CD4-positive, CD25-positive, alpha-beta regulatory T cell (primary cell): ENCODE measurements at regions not wholly inside any gene's neighbourhood (a gene's known extent, or its start where the extent isn't known, plus 50 kb on each side); places are given as distances from the start of the nearest gene placed in this dataset.

Source experiments
- ATAC-seq, 2 donors: fragments of 150-1000 bp; cut with Tn5 transposase; one replicate each; pipeline ENCODE4 v1.10.0; 2021; ENCODE audit warnings: low read depth in 2 of 2, moderate number of reproducible peaks in 2 of 2, moderate library complexity in 1 of 2
- DNase-seq, 3 donors: peaks; one replicate each; pipeline versions ENCODE4 v3.0.0 to v3.0.0-alpha.2; 2012 to 2022; ENCODE audit warnings: mixed read lengths in 1 of 3
- H3K27ac ChIP-seq: one replicate; pipeline ENCODE4 v1.7.0; 2013; ENCODE audit warnings: mild to moderate bottlenecking, low read length; ENCODE audit not compliant: insufficient read depth, poor library complexity, severe bottlenecking
- H3K27me3 ChIP-seq: one replicate; pipeline ENCODE4 v1.7.0; 2013; ENCODE audit warnings: low read length; ENCODE audit not compliant: control insufficient read depth, insufficient read depth
- H3K36me3 ChIP-seq: one replicate; pipeline ENCODE4 v1.7.0; 2013; ENCODE audit warnings: mild to moderate bottlenecking, low read length, moderate library complexity; ENCODE audit not compliant: control insufficient read depth, insufficient read depth
- H3K4me1 ChIP-seq: 2 replicates; pipeline ENCODE4 v1.7.0; 2013; ENCODE audit warnings: mild to moderate bottlenecking, low read length; ENCODE audit not compliant: insufficient read depth, control insufficient read depth, poor library complexity, severe bottlenecking
- H3K4me3 ChIP-seq: one replicate; pipeline ENCODE4 v1.7.0; 2013; ENCODE audit warnings: low read depth, mild to moderate bottlenecking, low read length, moderate library complexity
- H3K9me3 ChIP-seq, 2 experiments: 1 replicate in 1 of 2; 2 replicates in 1 of 2; pipeline ENCODE4 v1.7.0; 2013; ENCODE audit warnings: low read length in 2 of 2, mild to moderate bottlenecking in 1 of 2, moderate library complexity in 1 of 2; ENCODE audit not compliant: control insufficient read depth in 2 of 2
- H3K27ac Mint-ChIP-seq, 3 donors: one replicate each; pipeline ENCODE4 v1.8.0; 2020 to 2022; ENCODE audit warnings: mild to moderate bottlenecking in 3 of 3, mixed read lengths in 3 of 3, moderate library complexity in 2 of 3
- H3K27me3 Mint-ChIP-seq: one replicate; pipeline ENCODE4 v1.8.0; 2022; ENCODE audit warnings: mild to moderate bottlenecking, mixed read lengths
- H3K36me3 Mint-ChIP-seq: one replicate; pipeline ENCODE4 v1.8.0; 2020; ENCODE audit warnings: mixed read lengths
- H3K4me1 Mint-ChIP-seq, 4 donors: one replicate each; pipeline ENCODE4 v1.8.0; 2020 to 2022; ENCODE audit warnings: mixed read lengths in 4 of 4, mild to moderate bottlenecking in 1 of 4
- H3K4me3 Mint-ChIP-seq, 4 donors: one replicate each; pipeline ENCODE4 v1.8.0; 2020 to 2022; ENCODE audit warnings: mild to moderate bottlenecking in 4 of 4, mixed read lengths in 4 of 4, moderate library complexity in 3 of 4
- H3K9me3 Mint-ChIP-seq, 7 donors: one replicate each; pipeline ENCODE4 v1.8.0; 2020 to 2022; ENCODE audit warnings: mixed read lengths in 7 of 7, mild to moderate bottlenecking in 3 of 7, moderate library complexity in 2 of 7

- no peak overlapping the region for H3K4me3 Mint-ChIP-seq
Measured at GRCh38 chr14:34030864-34031263, 80.0 kb upstream of the EGLN3 start.

GRCh38 chr14:34029921-34030334 is 79.1 kb upstream of the EGLN3 start:
- no peaks in the 10 kb centered on the region for H3K36me3 Mint-ChIP-seq
- no peaks in the 10 kb centered on the region for H3K9me3 ChIP-seq
- no peak overlapping the region for H3K4me3 Mint-ChIP-seq
- no peak overlapping the region for H3K4me3 ChIP-seq
- H3K27me3 Mint-ChIP-seq = peaks cover under 1% of the 10 kb centered on the region
- H3K27ac ChIP-seq = no peak overlapping the region
- ATAC-seq (no peak), DNase-seq (no peak)
- no peaks in the 10 kb centered on the region for H3K27me3 ChIP-seq
- H3K9me3 Mint-ChIP-seq = peaks cover 0 to 4% (median 2%) of the 10 kb centered on the region in 7 donors
- no peaks in the 10 kb centered on the region for H3K4me1 ChIP-seq
- H3K4me1 Mint-ChIP-seq = no peaks in the 10 kb centered on the region
- H3K36me3 ChIP-seq = no peaks in the 10 kb centered on the region
- H3K27ac Mint-ChIP-seq = no peak overlapping the region

More at GRCh38 chr14:34030864-34031263, 80.0 kb upstream of the EGLN3 start:
- DNase-seq (no peak), ATAC-seq (no peak)
- H3K27me3 ChIP-seq = no peaks in the 10 kb centered on the region
- Mint-ChIP-seq H3K27ac (no peak overlapping the region), H3K4me1 (no peaks in the 10 kb centered on the region), H3K36me3 (no peaks in the 10 kb centered on the region), H3K9me3 (peaks cover 0 to 4% (median 2%) of the 10 kb centered on the region in 7 donors), H3K27me3 (no peaks in the 10 kb centered on the region)
- no peak overlapping the region for H3K27ac ChIP-seq
- H3K36me3 ChIP-seq = no peaks in the 10 kb centered on the region
- H3K4me1 ChIP-seq = no peaks in the 10 kb centered on the region
- H3K9me3 ChIP-seq = no peaks in the 10 kb centered on the region
- no peak overlapping the region for H3K4me3 ChIP-seq

- Histone ChIP-seq H3K27me3 (no peaks in the 10 kb centered on the region), H3K27ac (no peak overlapping the region), H3K4me3 (no peak overlapping the region), H3K9me3 (no peaks in the 10 kb centered on the region), H3K4me1 (no peaks in the 10 kb centered on the region), H3K36me3 (no peaks in the 10 kb centered on the region)
- H3K27me3 Mint-ChIP-seq = peaks cover 7% of the 10 kb centered on the region
- H3K4me1 Mint-ChIP-seq = no peaks in the 10 kb centered on the region
- no peaks in the 10 kb centered on the region for H3K36me3 Mint-ChIP-seq
- no peak overlapping the region for H3K4me3 Mint-ChIP-seq
- no peak for DNase-seq
- H3K27ac Mint-ChIP-seq = no peak overlapping the region
- H3K9me3 Mint-ChIP-seq = peaks cover 0 to 3% (median 0%) of the 10 kb centered on the region in 7 donors
- no peak for ATAC-seq
Measured at GRCh38 chr14:34027990-34028495, 77.2 kb upstream of the EGLN3 start.

- Histone ChIP-seq H3K9me3 (no peaks in the 10 kb centered on the region), H3K36me3 (no peaks in the 10 kb centered on the region), H3K27ac (no peak overlapping the region), H3K4me3 (no peak overlapping the region), H3K27me3 (no peaks in the 10 kb centered on the region), H3K4me1 (no peaks in the 10 kb centered on the region)
- Mint-ChIP-seq H3K36me3 (no peaks in the 10 kb centered on the region), H3K4me1 (no peaks in the 10 kb centered on the region), H3K27me3 (peaks cover 7% of the 10 kb centered on the region), H3K9me3 (peaks cover 0 to 3% (median 0%) of the 10 kb centered on the region in 7 donors), H3K27ac (no peak overlapping the region), H3K4me3 (no peak overlapping the region)
- DNase-seq = no peak
- no peak for ATAC-seq
Measured at GRCh38 chr14:34027130-34027989, 76.5 kb upstream of the EGLN3 start.

- no peak overlapping the region for H3K4me3 ChIP-seq
- H3K27ac Mint-ChIP-seq = no peak overlapping the region
- H3K36me3 ChIP-seq = no peaks in the 10 kb centered on the region
- ATAC-seq = no peak
- H3K27me3 Mint-ChIP-seq = peaks cover 10% of the 10 kb centered on the region
- no peak for DNase-seq
- H3K4me3 Mint-ChIP-seq = no peak overlapping the region
- H3K36me3 Mint-ChIP-seq = no peaks in the 10 kb centered on the region
- no peaks in the 10 kb centered on the region for H3K9me3 ChIP-seq
- H3K4me1 Mint-ChIP-seq = no peaks in the 10 kb centered on the region
- no peaks in the 10 kb centered on the region for H3K4me1 ChIP-seq
- no peak overlapping the region for H3K27ac ChIP-seq
- H3K27me3 ChIP-seq = no peaks in the 10 kb centered on the region
- peaks cover 0 to 3% (median 0%) of the 10 kb centered on the region in 7 donors for H3K9me3 Mint-ChIP-seq
Measured at GRCh38 chr14:34025325-34026017, 74.6 kb upstream of the EGLN3 start.

GRCh38 chr14:34024768-34025144 is 73.9 kb upstream of the EGLN3 start:
- DNase-seq = no peak
- no peaks in the 10 kb centered on the region for H3K36me3 ChIP-seq
- H3K27me3 Mint-ChIP-seq = peaks cover 14% of the 10 kb centered on the region
- H3K4me3 ChIP-seq = no peak overlapping the region
- H3K9me3 Mint-ChIP-seq = peaks cover 0 to 3% (median 0%) of the 10 kb centered on the region in 7 donors
- H3K27me3 ChIP-seq = no peaks in the 10 kb centered on the region
- no peak overlapping the region for H3K4me3 Mint-ChIP-seq
- no peak overlapping the region for H3K27ac Mint-ChIP-seq
- no peaks in the 10 kb centered on the region for H3K9me3 ChIP-seq
- H3K4me1 ChIP-seq = no peaks in the 10 kb centered on the region
- no peak overlapping the region for H3K27ac ChIP-seq
- no peaks in the 10 kb centered on the region for H3K36me3 Mint-ChIP-seq
- no peak for ATAC-seq
- no peaks in the 10 kb centered on the region for H3K4me1 Mint-ChIP-seq

GRCh38 chr14:34023824-34024767 is 73.2 kb upstream of the EGLN3 start:
- Mint-ChIP-seq H3K27me3 (peaks cover 17% of the 10 kb centered on the region), H3K4me3 (no peak overlapping the region), H3K9me3 (peaks cover 0 to 3% (median 0%) of the 10 kb centered on the region in 7 donors), H3K4me1 (no peaks in the 10 kb centered on the region), H3K27ac (no peak overlapping the region), H3K36me3 (no peaks in the 10 kb centered on the region)
- H3K27ac ChIP-seq = no peak overlapping the region
- no peaks in the 10 kb centered on the region for H3K4me1 ChIP-seq
- no peaks in the 10 kb centered on the region for H3K9me3 ChIP-seq
- DNase-seq = no peak
- H3K4me3 ChIP-seq = no peak overlapping the region
- no peaks in the 10 kb centered on the region for H3K36me3 ChIP-seq
- ATAC-seq = no peak
- H3K27me3 ChIP-seq = peaks cover 2% of the 10 kb centered on the region
